GM12892 (cell line): ENCODE measurements at regions not wholly inside any gene's neighbourhood (a gene's known extent, or its start where the extent isn't known, plus 50 kb on each side); places are given as distances from the start of the nearest gene placed in this dataset.
A peak's percentile ranks its signal among the peaks of the same experiment; 100 is the strongest.

Experiments used
- DNase-seq: peaks from one replicate; pipeline ENCODE4 v3.0.0; 2011; ENCODE audit not compliant: insufficient read length
- FAIRE-seq: peaks from 2 replicates; lab custom pipeline; 2011; peaks lifted over from hg19 to GRCh38; lab: Jason Lieb, UNC
- POLR2A ChIP-seq: IDR thresholded peaks from 2 replicates; pipeline ENCODE4 v1.6.1; 2011; ENCODE audit warnings: low read depth, low read length, control low read depth
- POLR2AphosphoS5 ChIP-seq: IDR thresholded peaks from 2 replicates; pipeline ENCODE4 v1.6.1; 2011; ENCODE audit warnings: low read depth, low read length, control low read depth
- TAF1 ChIP-seq: IDR thresholded peaks from 2 replicates; pipeline ENCODE4 v1.6.1; 2011; ENCODE audit warnings: low read depth, mild to moderate bottlenecking, control low read depth, low read length, borderline replicate concordance

DNA sequence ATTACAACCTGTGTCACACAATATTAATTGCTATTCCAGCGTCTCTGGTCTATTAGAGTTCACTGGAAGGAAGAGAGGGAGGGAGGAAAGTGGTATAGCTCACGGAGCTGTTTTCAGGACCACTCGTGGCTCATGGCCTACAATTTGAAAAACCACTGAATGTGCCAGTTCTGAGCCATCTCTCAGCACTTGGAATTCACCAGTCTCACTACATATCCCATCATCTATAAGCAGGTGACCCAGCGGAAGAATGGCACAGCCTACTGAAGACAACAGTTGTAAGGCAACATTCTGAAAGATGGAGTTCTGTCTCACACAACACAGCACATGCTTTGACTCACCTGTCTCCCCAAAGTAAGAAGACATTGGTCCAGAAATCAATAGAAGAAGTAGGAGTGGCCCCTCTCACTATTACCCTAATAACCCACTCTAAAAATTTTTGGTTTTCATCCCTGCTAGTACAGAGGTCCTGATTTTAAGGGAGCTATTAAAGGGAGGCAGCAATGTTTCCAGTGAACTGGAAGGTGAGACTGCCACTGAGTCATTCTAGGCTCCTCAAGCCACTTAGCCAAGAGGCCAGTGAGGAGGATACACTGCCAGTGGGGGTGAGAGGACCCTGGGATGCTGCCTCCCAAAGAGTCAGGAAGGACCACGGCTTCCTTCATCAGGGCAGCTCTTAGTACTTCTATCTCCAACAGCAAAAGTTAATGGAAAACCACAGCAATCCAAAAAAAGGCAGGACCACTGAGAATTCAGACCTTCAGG is 50.0 kb upstream of the DOCK9 start:
- FAIRE-seq (no peak), DNase-seq (no peak)
- TF ChIP-seq TAF1 (no peak), POLR2AphosphoS5 (no peak), POLR2A (no peak)

DNA sequence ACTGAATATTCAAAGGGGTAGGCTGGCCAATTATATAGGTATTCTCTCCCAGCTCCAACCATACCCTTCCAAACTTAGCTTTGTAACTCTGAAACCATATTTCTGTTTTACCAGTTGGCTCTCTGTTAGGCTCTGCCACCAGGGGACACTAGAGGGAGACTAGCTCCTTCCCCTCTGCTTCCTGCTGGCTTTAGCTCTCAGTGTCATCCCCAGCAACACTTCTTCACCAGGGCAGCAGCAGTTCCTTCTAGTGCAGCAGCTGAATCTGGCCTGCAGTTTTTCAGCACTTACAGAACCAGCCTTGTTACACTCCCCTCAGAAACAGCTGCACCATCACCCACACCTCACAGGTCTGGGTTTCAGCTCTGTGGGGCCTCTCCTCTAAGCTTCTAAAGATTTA is 51.0 kb upstream of the DOCK9 start:
- FAIRE-seq, result no peak
- DNase-seq, result no peak
- TF ChIP-seq POLR2AphosphoS5, result no peak
- TF ChIP-seq TAF1, result no peak
- no peak for TF ChIP-seq POLR2A

DNA sequence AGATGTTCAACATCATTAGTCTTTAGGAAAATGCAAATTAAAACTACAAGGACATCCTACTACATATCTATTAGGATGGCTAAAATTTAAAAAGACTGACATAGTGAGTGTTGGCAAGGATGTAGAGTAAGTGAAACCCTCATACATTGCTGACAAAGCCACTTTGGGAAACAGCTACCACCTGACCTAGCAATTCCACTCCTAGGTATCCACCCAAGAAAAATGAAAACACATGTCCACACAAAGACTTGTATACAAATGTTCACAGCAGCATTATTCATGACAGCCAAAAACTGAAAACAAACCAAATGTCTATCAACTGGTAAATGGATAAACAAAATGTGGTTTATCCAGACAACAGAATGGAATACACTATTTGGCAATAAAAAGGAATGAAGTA is 51.7 kb upstream of the DOCK9 start:
- TF ChIP-seq POLR2A, result no peak
- no peak for TF ChIP-seq TAF1
- no peak for TF ChIP-seq POLR2AphosphoS5
- no peak for FAIRE-seq
- no peak for DNase-seq

DNA sequence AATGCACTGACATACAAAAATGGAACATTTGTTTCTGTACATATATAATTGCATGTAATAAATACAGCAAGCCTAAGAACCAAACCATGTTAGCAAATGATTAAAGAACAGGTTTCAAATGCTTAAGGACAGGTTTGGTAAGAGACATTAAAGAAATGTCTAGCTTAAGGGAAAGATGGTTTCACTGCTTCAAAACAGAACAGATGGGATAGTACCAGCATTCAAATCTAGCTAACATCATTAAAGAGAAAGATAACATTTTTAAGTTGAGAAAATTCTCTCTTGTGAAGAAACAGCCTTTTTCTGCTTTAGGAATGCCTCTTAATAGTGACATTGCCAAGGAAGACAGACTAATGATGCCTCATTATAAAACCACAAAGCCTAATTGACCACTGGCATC is 52.5 kb upstream of the DOCK9 start:
- DNase-seq, result no peak
- TF ChIP-seq POLR2A (no peak), POLR2AphosphoS5 (no peak), TAF1 (no peak)

DNA sequence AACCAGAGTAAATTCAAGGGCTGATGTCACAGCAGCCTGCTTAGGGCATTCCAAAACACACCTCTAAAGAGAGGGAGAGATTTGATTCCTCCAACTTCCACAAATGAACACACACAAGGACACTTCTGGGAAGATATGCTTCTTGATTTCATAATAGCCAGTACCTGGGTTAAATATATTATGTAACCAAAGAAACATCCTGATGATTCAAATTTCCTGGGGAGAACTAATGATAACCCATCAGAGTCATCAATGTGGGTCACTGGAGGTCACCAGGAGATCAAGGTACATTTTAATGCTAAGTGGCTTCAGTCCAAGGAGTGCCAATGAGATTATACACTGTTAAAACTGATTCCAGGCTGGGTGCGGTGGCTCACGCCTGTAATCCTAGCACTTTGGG is 54.0 kb upstream of the DOCK9 start:
- no peak for FAIRE-seq
- TF ChIP-seq POLR2AphosphoS5 (no peak), TAF1 (no peak), POLR2A (no peak)

More for the DNA sequence above, 52.5 kb upstream of the DOCK9 start:
- FAIRE-seq, result no peak

GRCh38 chr13:99033814-99034213 is 56.0 kb upstream of the DOCK9 start:
- DNase-seq, result no peak

More for the DNA sequence above, 54.0 kb upstream of the DOCK9 start:
- DNase-seq, result no peak

DNA sequence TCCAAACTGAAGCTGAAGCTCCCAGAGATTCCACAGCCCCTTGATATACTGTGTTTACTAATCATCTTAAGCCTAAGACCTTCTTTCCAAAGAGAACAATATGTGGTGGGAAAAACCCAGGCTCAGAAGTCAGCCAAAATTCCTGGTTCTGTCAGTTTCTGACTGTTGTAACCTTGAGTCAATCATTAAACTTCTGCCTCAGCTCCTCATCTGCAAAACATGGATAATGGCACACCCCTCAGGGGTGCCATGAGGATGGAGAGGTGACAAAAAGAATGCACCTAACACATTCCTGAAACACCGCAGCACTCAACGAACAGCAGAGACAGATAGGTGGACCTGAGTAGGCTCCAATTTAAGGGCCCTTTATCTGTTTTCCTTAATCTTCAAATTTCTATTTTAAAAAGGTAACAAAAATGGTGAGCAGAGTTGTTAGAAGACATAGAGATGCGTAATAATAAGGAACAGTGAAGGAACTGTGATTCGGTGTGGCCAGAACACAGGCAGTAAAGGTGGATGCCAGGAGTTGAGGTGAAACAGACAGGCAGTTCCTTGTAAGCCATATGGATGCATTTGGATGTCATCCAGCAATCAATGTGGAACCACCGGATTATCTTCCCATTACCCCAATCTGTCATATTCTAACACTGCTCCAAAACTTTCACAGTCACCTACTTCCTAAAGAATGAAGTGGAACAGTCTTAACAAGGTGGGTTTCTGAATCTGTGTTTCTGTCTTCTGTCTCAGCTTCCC is 56.6 kb upstream of the DOCK9 start:
- no peak for TF ChIP-seq POLR2A
- no peak for TF ChIP-seq TAF1
- no peak for TF ChIP-seq POLR2AphosphoS5
- DNase-seq (no peak), FAIRE-seq (no peak)

More at GRCh38 chr13:99033814-99034213, 56.0 kb upstream of the DOCK9 start:
- peak; percentile 70 for FAIRE-seq
- TF ChIP-seq TAF1 (no peak), POLR2A (no peak), POLR2AphosphoS5 (no peak)

- DNase-seq (no peak), FAIRE-seq (no peak)
- TF ChIP-seq POLR2AphosphoS5 (no peak), POLR2A (no peak)
Observed at GRCh38 chr13:99035715-99036114, 57.9 kb upstream of the DOCK9 start.

DNA sequence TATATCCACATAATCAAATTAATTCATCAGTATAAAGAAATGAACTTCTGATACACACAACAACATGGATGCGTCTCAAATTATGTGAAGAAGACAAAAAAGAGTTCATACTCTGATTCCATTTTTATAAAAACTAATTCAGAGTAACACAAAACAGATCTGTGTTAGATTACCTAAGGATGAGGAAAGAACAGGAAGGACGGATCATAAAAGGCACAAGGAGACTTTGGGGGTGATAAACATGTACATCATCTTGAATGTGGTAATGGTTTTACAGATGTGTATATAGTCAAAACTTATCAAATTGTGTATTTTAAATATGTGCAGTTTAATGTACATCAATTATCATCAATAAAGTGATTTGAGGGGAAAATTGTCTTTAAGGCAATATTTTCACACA is 59.9 kb upstream of the DOCK9 start:
- no peak for TF ChIP-seq TAF1
- no peak for TF ChIP-seq POLR2A
- no peak for TF ChIP-seq POLR2AphosphoS5
- DNase-seq, result no peak
- no peak for FAIRE-seq

- DNase-seq (no peak), FAIRE-seq (no peak)
- TF ChIP-seq POLR2AphosphoS5 (no peak), POLR2A (no peak), TAF1 (no peak)
Observed at GRCh38 chr13:99039718-99040280, 61.9 kb upstream of the DOCK9 start.

- FAIRE-seq (no peak), DNase-seq (no peak)
- TF ChIP-seq TAF1 (no peak), POLR2AphosphoS5 (no peak), POLR2A (no peak)
Observed at GRCh38 chr13:99040536-99041131, 62.8 kb upstream of the DOCK9 start.

GRCh38 chr13:99041337-99041736 is 63.5 kb upstream of the DOCK9 start:
- DNase-seq, result no peak
- TF ChIP-seq TAF1 (no peak), POLR2AphosphoS5 (no peak), POLR2A (no peak)
- no peak for FAIRE-seq
